Erythroblast (primary cell): ENCODE measurements at regions not wholly inside any gene's neighbourhood (a gene's known extent, or its start where the extent isn't known, plus 50 kb on each side); places are given as distances from the start of the nearest gene placed in this dataset.

Experiments
- DNase-seq, 2 experiments: peaks; one replicate each; lab custom pipeline; 2025; lab: John Stamatoyannopoulos, UW
- GATA1 ChIP-seq: IDR thresholded peaks from 2 replicates; pipeline ENCODE4 v1.6.1; 2011; ENCODE audit warnings: low read depth, mild to moderate bottlenecking, control low read depth, low read length, moderate library complexity
- POLR2A ChIP-seq: IDR thresholded peaks from 2 replicates; pipeline ENCODE4 v1.6.1; 2011; ENCODE audit warnings: mild to moderate bottlenecking, low read length

DNA sequence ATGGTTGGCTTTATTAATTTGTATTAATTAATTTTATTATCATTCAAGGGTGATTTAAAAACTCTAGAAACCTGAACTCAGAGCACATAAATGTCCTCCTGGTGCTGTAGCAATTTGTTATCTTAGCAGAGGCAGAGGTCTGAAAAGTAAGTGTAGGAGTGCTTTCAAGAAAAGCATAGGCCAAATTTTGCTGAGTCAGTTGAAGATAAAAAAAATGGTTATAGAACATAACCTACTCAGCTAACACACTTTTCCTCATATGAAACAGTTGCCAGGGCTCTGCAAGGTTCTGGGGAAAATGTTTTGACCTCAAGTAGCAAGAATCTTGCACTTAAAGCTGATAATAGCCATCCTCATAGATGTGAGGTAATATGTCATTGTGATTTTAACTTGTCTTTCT, 53.5 kb upstream of the CHODL start:
- DNase-seq: no peak
- no peak for TF ChIP-seq GATA1
- TF ChIP-seq POLR2A: no peak

DNA sequence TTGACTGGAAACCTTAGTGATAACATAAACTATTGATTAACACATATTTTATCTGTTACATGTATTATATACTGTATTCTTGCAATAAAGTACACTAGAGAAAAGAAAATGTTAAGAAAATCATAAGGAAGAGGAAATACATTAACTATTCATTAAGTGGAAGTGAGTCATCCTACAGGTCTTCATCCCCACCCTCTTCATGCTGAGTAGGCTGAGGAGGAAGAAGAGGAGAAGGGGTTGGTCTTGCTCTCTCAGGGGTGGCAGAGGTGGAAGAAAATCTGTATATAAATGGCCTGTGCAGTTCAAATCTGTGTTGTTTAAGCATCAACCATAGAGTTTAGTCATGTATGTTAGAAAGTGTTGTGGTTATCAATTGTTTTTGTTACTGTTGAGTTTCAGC, 66.1 kb upstream of the CHODL start:
- no peak for TF ChIP-seq POLR2A
- no peak for TF ChIP-seq GATA1
- DNase-seq: no peak

DNA sequence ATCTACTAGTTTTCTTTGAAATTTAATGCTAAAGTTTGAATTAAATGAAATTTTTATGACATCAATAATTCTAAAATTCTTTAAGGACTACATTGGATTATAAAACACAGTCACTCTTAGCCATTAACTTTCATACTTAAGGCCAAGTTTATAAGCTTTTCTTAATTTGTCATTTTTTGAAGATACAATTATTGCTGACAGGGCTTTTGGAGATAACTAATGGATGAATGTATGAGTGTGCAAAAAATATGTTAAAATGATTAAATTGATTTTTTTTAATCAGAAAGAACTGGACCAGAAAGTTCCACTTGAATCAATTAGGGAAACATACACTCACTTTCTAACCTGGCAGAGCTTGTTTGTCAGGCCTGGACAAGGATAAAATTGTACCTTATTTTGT, 70.3 kb upstream of the CHODL start:
- TF ChIP-seq GATA1 (no peak), POLR2A (no peak)
- DNase-seq: no peak

- TF ChIP-seq GATA1 (no peak), POLR2A (no peak)
- DNase-seq: no peak
These were observed 73.8 kb upstream of the CHODL start for GRCh38 chr21:18170829-18171228.

GRCh38 chr21:18170221-18170620, 74.4 kb upstream of the CHODL start:
- DNase-seq: no peak
- TF ChIP-seq GATA1: no peak
- TF ChIP-seq POLR2A: no peak

DNA sequence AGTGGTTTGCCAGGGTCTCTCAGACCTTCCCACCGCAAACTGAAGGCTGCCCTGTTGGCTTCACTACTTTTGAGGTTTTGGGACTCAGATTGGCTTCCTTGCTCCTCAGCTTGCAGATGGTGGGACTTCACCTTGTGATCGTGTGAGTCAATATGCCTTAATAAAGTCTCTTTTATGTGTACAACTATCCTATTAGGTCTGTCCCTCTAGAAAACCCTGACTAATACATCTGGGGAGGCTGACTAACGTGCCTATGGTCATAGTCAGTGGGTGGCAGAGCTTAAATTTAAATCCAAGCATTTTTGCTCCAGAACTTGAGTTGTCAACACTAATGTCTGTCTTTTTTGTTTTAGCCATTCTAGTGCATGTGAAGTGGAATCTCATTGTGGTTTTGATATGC, 76.5 kb upstream of the CHODL start:
- no peak for TF ChIP-seq GATA1
- TF ChIP-seq POLR2A: no peak
- DNase-seq: no peak

DNA sequence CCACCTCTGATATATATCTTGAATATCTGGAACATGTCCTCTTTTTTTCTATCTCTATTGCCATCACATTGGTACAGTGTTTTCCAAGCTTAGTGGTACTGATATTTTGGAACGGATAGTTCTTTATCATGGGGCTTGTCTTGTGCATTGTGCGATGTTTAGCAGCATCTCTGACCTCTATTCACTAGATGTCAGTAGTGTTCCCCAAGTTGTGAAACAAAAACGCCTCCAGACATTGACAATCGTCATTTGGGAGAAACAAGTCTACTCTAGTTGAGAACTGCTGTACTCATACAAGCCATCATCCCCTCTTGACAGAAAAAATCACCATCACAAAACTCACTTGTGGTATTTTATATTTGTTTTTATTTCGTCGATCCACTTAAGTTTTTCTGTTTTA, 79.7 kb upstream of the CHODL start:
- no peak for DNase-seq
- no peak for TF ChIP-seq POLR2A

DNA sequence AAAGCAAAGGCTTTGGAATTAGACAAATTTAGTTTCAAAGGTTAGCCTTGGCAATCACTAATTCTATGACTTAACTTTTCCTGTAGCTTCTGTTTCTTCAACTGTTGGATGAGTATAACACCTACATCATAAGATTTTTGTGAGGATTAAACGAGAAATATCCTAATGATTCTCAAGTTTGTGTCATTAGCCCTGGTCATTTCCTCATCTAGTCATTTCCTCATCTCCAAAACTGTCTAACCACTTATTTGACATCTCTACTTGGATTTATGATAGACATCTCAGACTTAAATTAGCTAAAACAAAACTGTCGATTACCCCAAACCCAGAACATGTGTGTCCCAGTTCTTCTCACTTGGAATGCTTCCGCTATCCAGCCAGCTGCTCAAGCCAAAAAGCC, 80.2 kb upstream of the CHODL start:
- DNase-seq: no peak
- TF ChIP-seq POLR2A (no peak), GATA1 (no peak)

GRCh38 chr21:18163956-18164355, 80.7 kb upstream of the CHODL start:
- TF ChIP-seq GATA1 (no peak), POLR2A (no peak)
- no peak for DNase-seq

GRCh38 chr21:18161841-18162240, 82.8 kb upstream of the CHODL start:
- no peak for DNase-seq
- TF ChIP-seq POLR2A (no peak), GATA1 (no peak)

DNA sequence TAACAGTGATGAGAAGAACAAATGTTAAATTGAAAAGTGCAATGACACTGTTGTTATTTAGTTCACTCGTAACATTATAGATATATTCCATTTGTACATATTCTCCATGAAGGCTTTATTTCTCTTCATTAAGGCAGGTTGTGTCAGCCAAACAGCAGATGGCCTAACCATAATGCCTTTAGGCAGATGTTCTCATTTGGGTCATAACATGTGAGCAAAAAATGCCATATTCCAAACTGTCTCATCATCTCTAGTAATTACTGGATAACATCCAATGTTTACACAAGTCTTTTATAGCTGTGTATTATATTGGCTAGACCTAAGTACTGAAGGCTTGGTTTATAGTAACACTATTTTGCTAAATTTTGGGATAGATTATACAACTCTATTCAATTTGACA, 87.2 kb upstream of the CHODL start:
- DNase-seq: no peak
- TF ChIP-seq GATA1 (no peak), POLR2A (no peak)

- TF ChIP-seq GATA1: no peak
- TF ChIP-seq POLR2A: no peak
- no peak for DNase-seq
These were observed 89.0 kb upstream of the CHODL start for GRCh38 chr21:18155508-18156193.

GRCh38 chr21:18153063-18153462, 91.6 kb upstream of the CHODL start:
- no peak for DNase-seq
- TF ChIP-seq GATA1 (no peak), POLR2A (no peak)

DNA sequence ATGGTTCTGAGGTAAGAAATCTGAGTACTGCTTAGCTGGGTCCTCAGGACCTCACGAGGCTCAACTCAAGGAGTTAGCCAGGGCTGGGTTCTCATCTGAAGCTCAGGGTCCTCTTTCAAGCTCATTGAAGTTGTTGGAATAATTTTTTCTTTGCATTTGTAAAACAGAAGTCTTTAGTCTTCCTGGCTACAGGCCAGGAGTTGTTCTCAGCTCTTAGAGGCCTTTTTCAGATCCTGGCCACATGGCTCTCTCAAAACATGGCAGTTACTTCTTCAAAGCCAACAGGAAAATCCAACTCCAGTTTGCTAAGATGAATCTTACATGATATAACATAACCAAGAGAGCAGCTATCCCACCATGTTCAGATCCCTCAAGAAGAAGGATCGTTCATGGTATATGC, 92.3 kb upstream of the CHODL start:
- no peak for DNase-seq
- TF ChIP-seq GATA1: no peak
- no peak for TF ChIP-seq POLR2A

DNA sequence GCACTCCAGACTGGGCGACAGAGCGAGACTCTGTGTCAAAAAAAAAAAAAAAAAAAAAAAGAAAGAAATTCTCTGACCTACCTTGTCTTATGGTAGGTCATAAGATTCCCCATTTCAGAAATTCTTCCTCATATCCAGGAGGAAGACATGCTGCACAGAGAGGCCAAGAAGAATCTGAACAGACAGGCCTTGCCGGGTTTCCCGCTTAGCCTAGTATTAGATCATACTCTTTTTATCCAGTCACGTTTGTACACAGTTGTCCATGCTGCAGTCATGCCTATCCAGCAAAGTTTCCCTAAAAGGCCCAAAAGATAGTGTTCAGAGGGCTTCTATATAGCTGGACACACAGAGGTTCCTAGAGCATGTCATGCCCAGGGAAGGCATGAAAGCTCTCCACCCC, 93.6 kb upstream of the CHODL start:
- no peak for TF ChIP-seq POLR2A
- DNase-seq: no peak
